GM23248 (cell line): ENCODE measurements at regions not wholly inside any gene's neighbourhood (a gene's known extent, or its start where the extent isn't known, plus 50 kb on each side); places are given as distances from the start of the nearest gene placed in this dataset.

ENCODE experiments used
- EZH2 ChIP-seq: fragments of 200-600 bp; sonication (generic); IDR thresholded peaks from 2 replicates; pipeline ENCODE4 v1.6.1; 2018; ENCODE audit warnings: antibody characterized with exemption, mild to moderate bottlenecking; ENCODE audit not compliant: insufficient read depth, poor library complexity, severe bottlenecking
- EZH2phosphoT487 ChIP-seq: fragments of 200-600 bp; sonication (generic); IDR thresholded peaks from 2 replicates; pipeline ENCODE4 v1.6.1; 2018; ENCODE audit warnings: antibody characterized with exemption, moderate library complexity, mild to moderate bottlenecking, low read depth; ENCODE audit not compliant: insufficient read depth

- TF ChIP-seq EZH2 = no peak
- TF ChIP-seq EZH2phosphoT487 = no peak
These were observed 414.4 kb upstream of the TMCO5A start for GRCh38 chr15:37520026-37520425.
